ENCODE measurements at regions not wholly inside any gene's neighbourhood (a gene's known extent, or its start where the extent isn't known, plus 50 kb on each side); places are given as distances from the start of the nearest gene placed in this dataset.

DNA sequence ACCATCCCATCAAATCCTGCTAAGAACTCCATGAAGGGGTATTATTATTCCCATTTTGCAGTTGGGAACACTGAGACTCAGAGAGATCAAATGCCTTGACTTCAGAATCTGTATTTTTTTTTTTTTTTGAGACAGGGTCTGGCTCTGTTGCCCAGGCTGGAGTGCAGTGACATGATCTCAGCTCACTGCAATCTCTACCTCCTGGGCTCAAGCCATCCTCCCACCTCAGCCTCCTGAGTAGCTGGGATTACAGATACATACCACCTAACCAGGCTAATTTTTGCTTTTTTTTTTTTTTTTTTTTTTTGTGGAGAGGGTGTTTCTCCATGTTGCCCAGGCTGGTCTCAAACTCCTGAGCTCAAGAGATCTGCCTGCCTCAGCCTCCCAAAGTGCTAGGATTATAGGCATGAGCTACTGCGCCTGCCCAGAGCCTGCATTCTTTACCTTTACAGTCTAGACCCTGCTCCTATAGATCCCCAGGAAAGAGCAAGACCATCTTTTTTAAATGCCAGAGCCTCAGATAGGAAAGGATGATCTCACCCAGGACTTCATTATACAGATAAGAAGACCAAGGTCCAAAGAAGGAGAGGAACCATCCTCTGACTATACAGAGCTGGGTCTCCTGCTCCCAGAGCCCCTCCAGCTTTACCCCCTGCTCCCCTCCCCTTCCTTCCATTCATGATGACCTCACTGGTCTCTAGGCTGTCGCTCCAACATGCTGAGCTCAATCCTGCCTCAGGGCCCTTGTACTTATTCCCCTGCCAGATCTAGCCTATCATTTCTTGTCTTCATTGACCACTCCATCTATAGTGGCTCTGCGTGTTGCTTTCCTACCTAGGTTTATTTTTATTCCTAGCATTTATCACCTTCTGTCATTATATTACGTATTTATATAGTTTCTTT is 138.6 kb downstream of the CEBPB start:
- Histone ChIP-seq H3K9me2 (replicated peaks; ENCODE audit: low read length) (no peaks in the 10 kb centered on the region), H3K27me3 (ENCODE audit: low read length) (no peaks in the 10 kb centered on the region), H3K27ac (ENCODE audit: low read length) (no peak overlapping the region), H3K9me3 (ENCODE audit: low read length) (no peaks in the 10 kb centered on the region), H3F3A (ENCODE audit: low read length, unreplicated experiment) (no peaks in the 10 kb centered on the region), H3K9ac (ENCODE audit: low read length) (no peak overlapping the region), H3K79me2 (ENCODE audit: low read length) (no peaks in the 10 kb centered on the region), H3K36me3 (ENCODE audit: low read depth, low read length) (no peaks in the 10 kb centered on the region), H3K4me1 (ENCODE audit: insufficient read depth, low read length) (peaks cover 30% of the 10 kb centered on the region), H4K20me1 (ENCODE audit: low read length) (no peaks in the 10 kb centered on the region), H2AFZ (ENCODE audit: low read length) (no peak overlapping the region), H3K4me2 (ENCODE audit: low read length) (no peak overlapping the region), H3K4me3 (ENCODE audit: low read length) (no peak overlapping the region)
- DNase-seq = no peak
- intact Hi-C loops (cut with micrococcal nuclease) = no loop called here
- ChIA-PET CTCF (no interaction called here), POLR2A (ENCODE audit: unreplicated experiment) (no interaction called here)
- no peak for TF ChIP-seq EZH2phosphoT487 (IDR thresholded peaks at IDR 0.05; ENCODE audit: borderline replicate concordance, low read length)
- no peak for TF ChIP-seq EZH2 (IDR thresholded peaks at IDR 0.05; ENCODE audit: low read length, unreplicated experiment)
- TF ChIP-seq, protein P1, sequence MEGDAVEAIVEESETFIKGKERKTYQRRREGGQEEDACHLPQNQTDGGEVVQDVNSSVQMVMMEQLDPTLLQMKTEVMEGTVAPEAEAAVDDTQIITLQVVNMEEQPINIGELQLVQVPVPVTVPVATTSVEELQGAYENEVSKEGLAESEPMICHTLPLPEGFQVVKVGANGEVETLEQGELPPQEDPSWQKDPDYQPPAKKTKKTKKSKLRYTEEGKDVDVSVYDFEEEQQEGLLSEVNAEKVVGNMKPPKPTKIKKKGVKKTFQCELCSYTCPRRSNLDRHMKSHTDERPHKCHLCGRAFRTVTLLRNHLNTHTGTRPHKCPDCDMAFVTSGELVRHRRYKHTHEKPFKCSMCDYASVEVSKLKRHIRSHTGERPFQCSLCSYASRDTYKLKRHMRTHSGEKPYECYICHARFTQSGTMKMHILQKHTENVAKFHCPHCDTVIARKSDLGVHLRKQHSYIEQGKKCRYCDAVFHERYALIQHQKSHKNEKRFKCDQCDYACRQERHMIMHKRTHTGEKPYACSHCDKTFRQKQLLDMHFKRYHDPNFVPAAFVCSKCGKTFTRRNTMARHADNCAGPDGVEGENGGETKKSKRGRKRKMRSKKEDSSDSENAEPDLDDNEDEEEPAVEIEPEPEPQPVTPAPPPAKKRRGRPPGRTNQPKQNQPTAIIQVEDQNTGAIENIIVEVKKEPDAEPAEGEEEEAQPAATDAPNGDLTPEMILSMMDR (conservative IDR thresholded peaks at IDR 0.05; ENCODE audit: low read depth, low read length) = no peak
- no peak for ATAC-seq
- BruUV-seq (replicated peaks) = no TSS peak

DNA sequence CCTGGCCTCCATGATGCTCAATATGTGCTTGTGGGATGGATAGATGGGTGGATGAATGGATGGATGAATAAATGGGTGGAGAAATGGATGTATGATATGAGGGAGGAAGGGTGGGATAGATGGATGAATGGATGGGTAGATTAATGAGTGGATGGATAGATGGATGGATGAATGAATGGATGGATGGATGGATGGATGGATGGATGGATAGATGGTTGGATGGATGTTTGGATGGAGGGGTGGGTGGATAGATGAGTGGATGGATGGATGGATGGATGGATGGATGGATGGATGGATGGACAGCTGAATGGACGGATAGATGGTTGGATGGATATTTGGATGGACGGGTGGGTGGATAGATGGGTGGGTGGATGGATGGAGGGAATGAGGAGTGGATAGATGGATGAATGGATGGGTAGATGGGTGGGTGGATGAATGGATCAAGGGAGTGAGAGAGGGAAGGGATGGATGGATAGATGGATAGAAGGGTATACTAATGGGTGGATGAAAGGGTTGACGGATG is 139.4 kb downstream of the CEBPB start:
- Histone ChIP-seq H3K79me2 (ENCODE audit: low read length) (no peaks in the 10 kb centered on the region), H3K4me3 (ENCODE audit: low read length) (no peak overlapping the region), H4K20me1 (ENCODE audit: low read length) (no peaks in the 10 kb centered on the region), H3K4me2 (ENCODE audit: low read length) (no peak overlapping the region), H3F3A (ENCODE audit: low read length, unreplicated experiment) (no peaks in the 10 kb centered on the region), H3K27ac (ENCODE audit: low read length) (no peak overlapping the region), H3K4me1 (ENCODE audit: insufficient read depth, low read length) (peaks cover 32% of the 10 kb centered on the region), H3K9me2 (replicated peaks; ENCODE audit: low read length) (no peaks in the 10 kb centered on the region), H3K9ac (ENCODE audit: low read length) (no peak overlapping the region), H2AFZ (ENCODE audit: low read length) (no peak overlapping the region), H3K9me3 (ENCODE audit: low read length) (no peaks in the 10 kb centered on the region), H3K27me3 (ENCODE audit: low read length) (no peaks in the 10 kb centered on the region), H3K36me3 (ENCODE audit: low read depth, low read length) (no peaks in the 10 kb centered on the region)
- CTCF ChIA-PET = no interaction called here
- ATAC-seq = no peak
- POLR2A ChIA-PET (ENCODE audit: unreplicated experiment) = no interaction called here
- intact Hi-C loops (cut with micrococcal nuclease) = no loop called here
- TF ChIP-seq EZH2phosphoT487 (IDR thresholded peaks at IDR 0.05; ENCODE audit: borderline replicate concordance, low read length) (no peak), EZH2 (IDR thresholded peaks at IDR 0.05; ENCODE audit: low read length, unreplicated experiment) (no peak)
- TF ChIP-seq, protein P1 (conservative IDR thresholded peaks at IDR 0.05; ENCODE audit: low read depth, low read length) = no peak
- no peak for DNase-seq
- BruUV-seq (replicated peaks) = no TSS peak
